Urinary bladder (tissue), 3 donors: ENCODE measurements at regions not wholly inside any gene's neighbourhood (a gene's known extent, or its start where the extent isn't known, plus 50 kb on each side); places are given as distances from the start of the nearest gene placed in this dataset.

Source experiments
- DNase-seq: peaks from one replicate; pipeline ENCODE4 v3.0.0-alpha.2; 2015; ENCODE audit errors: extremely low spot score
- H3K27ac ChIP-seq: one replicate; pipeline ENCODE4 v1.5.1; 2013; ENCODE audit warnings: low read depth, mild to moderate bottlenecking, moderate library complexity
- H3K36me3 ChIP-seq: one replicate; pipeline ENCODE4 v1.6.1; 2013; ENCODE audit warnings: mild to moderate bottlenecking, moderate library complexity; ENCODE audit not compliant: insufficient read depth
- H3K4me1 ChIP-seq: one replicate; pipeline ENCODE4 v1.6.1; 2013; ENCODE audit warnings: mild to moderate bottlenecking, moderate library complexity; ENCODE audit not compliant: insufficient read depth
- H3K4me3 ChIP-seq: one replicate; pipeline ENCODE4 v1.5.1; 2013; ENCODE audit warnings: low read depth, low read length
- WGBS: extraction: QIAGEN DNeasy Blood & Tissue Kit; methylation state at CpG from one replicate; pipeline ENCODE4 v1.1.7; 2013; 5-methylcytosine and 5-hydroxymethylcytosine counted together
- donor health status: healthy with polysubstance abuse.
- donor health status: healthy.

GRCh38 chr4:177099211-177099610 lies 210.5 kb upstream of the NEIL3 start:
- DNase-seq, result no peak
- Histone ChIP-seq H3K4me3 (no peak overlapping the region), H3K27ac (no peak overlapping the region), H3K36me3 (no peaks in the 10 kb centered on the region), H3K4me1 (no peaks in the 10 kb centered on the region)
- WGBS, result 89% methylated on average over 6 of the region's 6 CpGs

GRCh38 chr4:177100307-177100706 lies 209.4 kb upstream of the NEIL3 start:
- H3K27ac ChIP-seq, result no peak overlapping the region
- H3K4me3 ChIP-seq, result no peak overlapping the region
- WGBS, result 91% methylated on average over 3 of the region's 3 CpGs
- no peaks in the 10 kb centered on the region for H3K4me1 ChIP-seq
- no peaks in the 10 kb centered on the region for H3K36me3 ChIP-seq
- no peak for DNase-seq

- no peak for DNase-seq
- no peak overlapping the region for H3K27ac ChIP-seq
- H3K36me3 ChIP-seq, result no peaks in the 10 kb centered on the region
- H3K4me3 ChIP-seq, result no peak overlapping the region
- H3K4me1 ChIP-seq, result no peaks in the 10 kb centered on the region
These were observed 206.1 kb upstream of the NEIL3 start for GRCh38 chr4:177103619-177104018.

GRCh38 chr4:177105536-177105935 lies 204.1 kb upstream of the NEIL3 start:
- WGBS, result 47% methylated on average over 6 of the region's 6 CpGs
- no peak overlapping the region for H3K27ac ChIP-seq
- no peaks in the 10 kb centered on the region for H3K36me3 ChIP-seq
- DNase-seq, result no peak
- H3K4me3 ChIP-seq, result no peak overlapping the region
- no peaks in the 10 kb centered on the region for H3K4me1 ChIP-seq

GRCh38 chr4:177107288-177107921 lies 202.3 kb upstream of the NEIL3 start:
- Histone ChIP-seq H3K4me1 (no peaks in the 10 kb centered on the region), H3K36me3 (no peaks in the 10 kb centered on the region), H3K4me3 (no peak overlapping the region), H3K27ac (no peak overlapping the region)
- 67% methylated on average over 4 of the region's 4 CpGs for WGBS
- DNase-seq, result no peak

- no peak for DNase-seq
- Histone ChIP-seq H3K4me1 (no peaks in the 10 kb centered on the region), H3K36me3 (no peaks in the 10 kb centered on the region), H3K27ac (no peak overlapping the region), H3K4me3 (no peak overlapping the region)
- 85% methylated on average over 1 of the region's 1 CpG for WGBS
These were observed 201.0 kb upstream of the NEIL3 start for GRCh38 chr4:177108708-177109107.

- Histone ChIP-seq H3K4me3 (no peak overlapping the region), H3K27ac (no peak overlapping the region), H3K4me1 (no peaks in the 10 kb centered on the region), H3K36me3 (no peaks in the 10 kb centered on the region)
- DNase-seq, result no peak
- 60% methylated on average over 1 of the region's 1 CpG for WGBS
These were observed 199.9 kb upstream of the NEIL3 start for GRCh38 chr4:177109769-177110168.

GRCh38 chr4:177116161-177116560 lies 193.5 kb upstream of the NEIL3 start:
- 83% methylated on average over 3 of the region's 3 CpGs for WGBS
- Histone ChIP-seq H3K27ac (no peak overlapping the region), H3K4me3 (no peak overlapping the region), H3K4me1 (no peaks in the 10 kb centered on the region), H3K36me3 (no peaks in the 10 kb centered on the region)
- no peak for DNase-seq

- Histone ChIP-seq H3K27ac (no peak overlapping the region), H3K36me3 (no peaks in the 10 kb centered on the region), H3K4me1 (no peaks in the 10 kb centered on the region), H3K4me3 (no peak overlapping the region)
- no peak for DNase-seq
- WGBS, result 72% methylated on average over 8 of the region's 8 CpGs
These were observed 192.4 kb upstream of the NEIL3 start for GRCh38 chr4:177117256-177117655.

GRCh38 chr4:177118596-177118995 lies 191.1 kb upstream of the NEIL3 start:
- Histone ChIP-seq H3K27ac (no peak overlapping the region), H3K4me1 (no peaks in the 10 kb centered on the region), H3K4me3 (no peak overlapping the region), H3K36me3 (no peaks in the 10 kb centered on the region)
- DNase-seq, result no peak

- Histone ChIP-seq H3K36me3 (no peaks in the 10 kb centered on the region), H3K4me3 (no peak overlapping the region), H3K4me1 (no peaks in the 10 kb centered on the region), H3K27ac (no peak overlapping the region)
- 19% methylated on average over 1 of the region's 1 CpG for WGBS
- DNase-seq, result no peak
These were observed 190.6 kb upstream of the NEIL3 start for GRCh38 chr4:177119021-177119471.

GRCh38 chr4:177119691-177120090 lies 190.0 kb upstream of the NEIL3 start:
- Histone ChIP-seq H3K4me1 (no peaks in the 10 kb centered on the region), H3K36me3 (no peaks in the 10 kb centered on the region), H3K27ac (no peak overlapping the region), H3K4me3 (no peak overlapping the region)
- no peak for DNase-seq
- WGBS, result 65% methylated on average over 3 of the region's 3 CpGs

GRCh38 chr4:177123811-177124210 lies 185.9 kb upstream of the NEIL3 start:
- 75% methylated on average over 2 of the region's 2 CpGs for WGBS
- DNase-seq, result no peak

GRCh38 chr4:177124349-177125064 lies 185.2 kb upstream of the NEIL3 start:
- no peak overlapping the region for H3K4me3 ChIP-seq
- H3K36me3 ChIP-seq, result no peaks in the 10 kb centered on the region
- WGBS, result 83% methylated on average over 7 of the region's 7 CpGs
- no peak for DNase-seq
- no peaks in the 10 kb centered on the region for H3K4me1 ChIP-seq
- H3K27ac ChIP-seq, result no peak overlapping the region

More at GRCh38 chr4:177123811-177124210, 185.9 kb upstream of the NEIL3 start:
- H3K36me3 ChIP-seq, result no peaks in the 10 kb centered on the region
- no peak overlapping the region for H3K27ac ChIP-seq
- no peak overlapping the region for H3K4me3 ChIP-seq
- H3K4me1 ChIP-seq, result no peaks in the 10 kb centered on the region
